Anterior cingulate cortex (tissue), 58 donors: ENCODE measurements at regions not wholly inside any gene's neighbourhood (a gene's known extent, or its start where the extent isn't known, plus 50 kb on each side); places are given as distances from the start of the nearest gene placed in this dataset.

ENCODE experiments used
- DNase-seq, 58 donors: peaks; one replicate each; lab custom pipeline; 2025; lab: John Stamatoyannopoulos, UW

- no peak for DNase-seq
These were observed 51.5 kb upstream of the NLK start for GRCh38 chr17:27990979-27991378.

GRCh38 chr17:27991462-27991993 lies 50.9 kb upstream of the NLK start:
- DNase-seq: no peak
